ENCODE measurements at regions not wholly inside any gene's neighbourhood (a gene's known extent, or its start where the extent isn't known, plus 50 kb on each side); places are given as distances from the start of the nearest gene placed in this dataset.

GRCh38 chr2:129178356-129178755, 801.1 kb upstream of the RAB6C start:
- TF ChIP-seq EZH2 (IDR thresholded peaks at IDR 0.05; ENCODE audit: borderline replicate concordance, low read depth, low read length, poor library complexity, severe bottlenecking) (no peak), CTCF (conservative IDR thresholded peaks at IDR 0.05; ENCODE audit: low read depth, low read length) (no peak)

Data from A673 (cell line).